CD4-positive, alpha-beta memory T cell (primary cell): ENCODE measurements at regions not wholly inside any gene's neighbourhood (a gene's known extent, or its start where the extent isn't known, plus 50 kb on each side); places are given as distances from the start of the nearest gene placed in this dataset.
A peak's percentile ranks its signal among the peaks of the same experiment; 100 is the strongest.

Source experiments
- CTCF ChIA-PET: fragments of 350-600 bp; sonication (Branson Sonifier 250); formaldehyde crosslinking; loops from one replicate; lab custom pipeline; 2021; ENCODE audit warnings: inconsistent platforms; ENCODE audit not compliant: partially characterized antibody; lab: Charles Lee
- POLR2A ChIA-PET: fragments of 350-600 bp; sonication (Branson Sonifier 250); formaldehyde crosslinking; loops from one replicate; lab custom pipeline; 2021; ENCODE audit not compliant: partially characterized antibody; lab: Charles Lee
- DNase-seq, 5 donors: peaks; one replicate each; pipeline versions ENCODE4 v3.0.0 to v3.0.0-alpha.2; 2020 to 2022; ENCODE audit warnings: mixed read lengths in 1 of 5
- H3K27ac ChIP-seq: one replicate; pipeline ENCODE4 v1.7.0; 2013; ENCODE audit warnings: low read depth, low read length
- H3K27me3 ChIP-seq: 2 replicates; pipeline ENCODE4 v1.7.0; 2013; ENCODE audit warnings: mild to moderate bottlenecking, low read length, moderate library complexity; ENCODE audit not compliant: insufficient read depth
- H3K36me3 ChIP-seq: 2 replicates; pipeline ENCODE4 v1.7.0; 2013; ENCODE audit warnings: mild to moderate bottlenecking, low read length, moderate library complexity; ENCODE audit not compliant: insufficient read depth
- H3K4me1 ChIP-seq: 2 replicates; pipeline ENCODE4 v1.7.0; 2013; ENCODE audit warnings: mild to moderate bottlenecking, low read length, moderate library complexity; ENCODE audit not compliant: insufficient read depth
- H3K4me3 ChIP-seq, 2 donors: one replicate each; pipeline ENCODE4 v1.7.0; 2013; ENCODE audit warnings: low read length in 2 of 2, mild to moderate bottlenecking in 1 of 2
- H3K9me3 ChIP-seq, 2 donors: one replicate each; pipeline ENCODE4 v1.7.0; 2013; ENCODE audit warnings: low read length in 2 of 2, control low read depth in 1 of 2; ENCODE audit not compliant: control insufficient read depth in 1 of 2
- H3K27ac Mint-ChIP-seq, 7 donors: one replicate each; pipeline ENCODE4 v1.8.0; 2020 to 2021; ENCODE audit warnings: mixed read lengths in 7 of 7, mild to moderate bottlenecking in 6 of 7, inconsistent platforms in 3 of 7, moderate library complexity in 3 of 7
- H3K27me3 Mint-ChIP-seq, 2 donors: one replicate each; pipeline ENCODE4 v1.8.0; 2020 to 2021; ENCODE audit warnings: mixed read lengths in 2 of 2
- H3K36me3 Mint-ChIP-seq, 2 donors: one replicate each; pipeline ENCODE4 v1.8.0; 2020 to 2021; ENCODE audit warnings: mixed read lengths in 2 of 2, inconsistent platforms in 1 of 2, mild to moderate bottlenecking in 1 of 2
- H3K4me1 Mint-ChIP-seq, 4 donors: one replicate each; pipeline ENCODE4 v1.8.0; 2020 to 2021; ENCODE audit warnings: mixed read lengths in 4 of 4, mild to moderate bottlenecking in 1 of 4
- H3K4me3 Mint-ChIP-seq, 8 donors: one replicate each; pipeline ENCODE4 v1.8.0; 2020 to 2021; ENCODE audit warnings: mixed read lengths in 8 of 8, mild to moderate bottlenecking in 7 of 8, moderate library complexity in 6 of 8, inconsistent platforms in 3 of 8
- H3K9me3 Mint-ChIP-seq, 8 donors: one replicate each; pipeline ENCODE4 v1.8.0; 2020 to 2021; ENCODE audit warnings: mixed read lengths in 8 of 8, mild to moderate bottlenecking in 5 of 8, inconsistent platforms in 3 of 8, moderate library complexity in 1 of 8
- intact Hi-C: fragments of 100-400 bp; cut with micrococcal nuclease; formaldehyde crosslinking; loops from one replicate; pipeline ENCODE4 v1.15.1; 2023

GRCh38 chr3:31367518-31367917, 165.2 kb upstream of the STT3B start:
- Histone ChIP-seq H3K36me3 (no peaks in the 10 kb centered on the region), H3K4me1 (peaks cover 4% of the 10 kb centered on the region), H3K4me3 (no peak overlapping the region), H3K9me3 (no peaks in the 10 kb centered on the region), H3K27me3 (no peaks in the 10 kb centered on the region), H3K27ac (no peak overlapping the region)
- Mint-ChIP-seq H3K9me3 (peaks cover 0 to 4% (median 0%) of the 10 kb centered on the region in 8 donors), H3K4me1 (peaks cover 4 to 12% (median 9%) of the 10 kb centered on the region in 4 donors), H3K36me3 (no peaks in the 10 kb centered on the region), H3K27ac (no peak overlapping the region), H3K4me3 (no peak overlapping the region), H3K27me3 (no peaks in the 10 kb centered on the region)
- intact Hi-C loops = no loop called here
- CTCF ChIA-PET = interaction anchor here (1.6 to 1.8 kb wide), 2 partner anchors 9 to 183 kb away, joined by 5 read pairs; no protein-coding TSS in a partner anchor
- no peak for DNase-seq
- POLR2A ChIA-PET = no interaction called here

- ChIA-PET POLR2A (no interaction called here), CTCF (no interaction called here)
- H3K4me3 Mint-ChIP-seq = no peak overlapping the region
- no peaks in the 10 kb centered on the region for H3K9me3 ChIP-seq
- no peak overlapping the region for H3K27ac Mint-ChIP-seq
- H3K4me1 Mint-ChIP-seq = peaks cover 3 to 8% (median 4%) of the 10 kb centered on the region in 4 donors
- no peaks in the 10 kb centered on the region for H3K36me3 Mint-ChIP-seq
- no peaks in the 10 kb centered on the region for H3K36me3 ChIP-seq
- no peak overlapping the region for H3K27ac ChIP-seq
- peaks cover 4% of the 10 kb centered on the region for H3K4me1 ChIP-seq
- no peak overlapping the region for H3K4me3 ChIP-seq
- intact Hi-C loops = no loop called here
- DNase-seq = no peak
- no peaks in the 10 kb centered on the region for H3K27me3 Mint-ChIP-seq
- H3K9me3 Mint-ChIP-seq = peaks cover 0 to 3% (median 0%) of the 10 kb centered on the region in 8 donors
- H3K27me3 ChIP-seq = no peaks in the 10 kb centered on the region
Measured at GRCh38 chr3:31369637-31370379, 162.9 kb upstream of the STT3B start.

GRCh38 chr3:31370380-31370666, 162.4 kb upstream of the STT3B start:
- Histone ChIP-seq H3K36me3 (no peaks in the 10 kb centered on the region), H3K9me3 (no peaks in the 10 kb centered on the region), H3K4me3 (no peak overlapping the region), H3K4me1 (peaks cover 4% of the 10 kb centered on the region), H3K27ac (no peak overlapping the region), H3K27me3 (no peaks in the 10 kb centered on the region)
- ChIA-PET CTCF (no interaction called here), POLR2A (no interaction called here)
- Mint-ChIP-seq H3K27me3 (no peaks in the 10 kb centered on the region), H3K27ac (no peak overlapping the region), H3K36me3 (no peaks in the 10 kb centered on the region), H3K9me3 (peaks cover 0 to 3% (median 0%) of the 10 kb centered on the region in 8 donors), H3K4me1 (peaks cover 0 to 8% (median under 1%) of the 10 kb centered on the region in 4 donors), H3K4me3 (no peak overlapping the region)
- intact Hi-C loops = no loop called here
- no peak for DNase-seq

GRCh38 chr3:31370681-31371080, 162.0 kb upstream of the STT3B start:
- intact Hi-C loops = no loop called here
- no peak overlapping the region for H3K4me3 ChIP-seq
- Mint-ChIP-seq H3K36me3 (no peaks in the 10 kb centered on the region), H3K27ac (no peak overlapping the region), H3K4me1 (peaks cover 0 to 7% (median under 1%) of the 10 kb centered on the region in 4 donors), H3K9me3 (peaks cover 0 to 3% (median 0%) of the 10 kb centered on the region in 8 donors), H3K4me3 (no peak overlapping the region), H3K27me3 (no peaks in the 10 kb centered on the region)
- no peaks in the 10 kb centered on the region for H3K36me3 ChIP-seq
- no peak for DNase-seq
- H3K27ac ChIP-seq = no peak overlapping the region
- peaks cover 4% of the 10 kb centered on the region for H3K4me1 ChIP-seq
- POLR2A ChIA-PET = no interaction called here
- CTCF ChIA-PET = no interaction called here
- no peaks in the 10 kb centered on the region for H3K9me3 ChIP-seq
- H3K27me3 ChIP-seq = no peaks in the 10 kb centered on the region

GRCh38 chr3:31371484-31372177, 161.1 kb upstream of the STT3B start:
- Histone ChIP-seq H3K27me3 (no peaks in the 10 kb centered on the region), H3K4me1 (peaks cover 6% of the 10 kb centered on the region), H3K9me3 (no peaks in the 10 kb centered on the region), H3K36me3 (no peaks in the 10 kb centered on the region), H3K27ac (no peak overlapping the region), H3K4me3 (no peak overlapping the region)
- ChIA-PET CTCF (no interaction called here), POLR2A (no interaction called here)
- Mint-ChIP-seq H3K36me3 (no peaks in the 10 kb centered on the region), H3K9me3 (peaks cover 0 to 3% (median 0%) of the 10 kb centered on the region in 8 donors), H3K27me3 (no peaks in the 10 kb centered on the region), H3K4me3 (no peak overlapping the region), H3K4me1 (peaks cover 0 to 9% (median 4%) of the 10 kb centered on the region in 4 donors), H3K27ac (no peak overlapping the region)
- no peak for DNase-seq
- intact Hi-C loops = no loop called here

- peaks cover 14 to 18% (median 17%) of the 10 kb centered on the region in 4 donors for H3K4me1 Mint-ChIP-seq
- no peaks in the 10 kb centered on the region for H3K36me3 Mint-ChIP-seq
- no peaks in the 10 kb centered on the region for H3K27me3 Mint-ChIP-seq
- intact Hi-C loops = no loop called here
- ChIA-PET POLR2A (no interaction called here), CTCF (interaction anchor here (0.8 kb wide), 2 partner anchors 10 to 159 kb away, joined by 3 read pairs; partner anchors contain the start of gene STT3B)
- Histone ChIP-seq H3K4me1 (peaks cover 17% of the 10 kb centered on the region), H3K27ac (no peak overlapping the region), H3K27me3 (no peaks in the 10 kb centered on the region), H3K4me3 (no peak overlapping the region), H3K9me3 (no peaks in the 10 kb centered on the region), H3K36me3 (no peaks in the 10 kb centered on the region)
- H3K4me3 Mint-ChIP-seq = no peak overlapping the region
- no peak overlapping the region for H3K27ac Mint-ChIP-seq
- no peak for DNase-seq
- H3K9me3 Mint-ChIP-seq = peaks cover 0 to 3% (median 0%) of the 10 kb centered on the region in 8 donors
Measured at GRCh38 chr3:31373681-31374080, 159.0 kb upstream of the STT3B start.

GRCh38 chr3:31377045-31377642, 155.6 kb upstream of the STT3B start:
- Mint-ChIP-seq H3K9me3 (peaks cover 0 to 3% (median 0%) of the 10 kb centered on the region in 8 donors), H3K4me3 (no peak overlapping the region), H3K27ac (peak overlapping the region in 4 of 7 donors; percentile 19 to 49 (median 33)), H3K27me3 (no peaks in the 10 kb centered on the region), H3K36me3 (no peaks in the 10 kb centered on the region), H3K4me1 (peaks cover 11 to 21% (median 15%) of the 10 kb centered on the region in 4 donors)
- H3K36me3 ChIP-seq = no peaks in the 10 kb centered on the region
- intact Hi-C loops = loop anchor here (5.0 kb wide), 3 partner anchors 85 to 165 kb away; partner anchors contain the start of gene STT3B
- POLR2A ChIA-PET = interaction anchor here (0.8 to 1.8 kb wide), 4 partner anchors 85 to 163 kb away, joined by 4 to 11 read pairs (median 4); partner anchors contain the start of gene STT3B
- CTCF ChIA-PET = interaction anchor here (1.0 to 1.4 kb wide), 4 partner anchors 10 to 85 kb away, joined by 4 to 7 read pairs (median 4); no protein-coding TSS in a partner anchor
- peak; percentile 47 to 68 (median 59) for DNase-seq
- H3K4me3 ChIP-seq = no peak overlapping the region
- no peaks in the 10 kb centered on the region for H3K27me3 ChIP-seq
- H3K9me3 ChIP-seq = no peaks in the 10 kb centered on the region
- no peak overlapping the region for H3K27ac ChIP-seq
- H3K4me1 ChIP-seq = peaks cover 13% of the 10 kb centered on the region
